Loucy (cell line): ENCODE measurements at regions not wholly inside any gene's neighbourhood (a gene's known extent, or its start where the extent isn't known, plus 50 kb on each side); places are given as distances from the start of the nearest gene placed in this dataset.

Source experiments
- EZH2phosphoT487 ChIP-seq: fragments of 200-600 bp; IDR thresholded peaks from 2 replicates; pipeline ENCODE4 v1.6.1; 2018; ENCODE audit warnings: antibody characterized with exemption, mild to moderate bottlenecking, moderate library complexity, borderline replicate concordance
- TF ChIP-seq, protein P1 (sequence below): fragments of 200-600 bp; sonication (generic); conservative IDR thresholded peaks from 2 replicates; pipeline ENCODE4 v1.5.1; 2014; ENCODE audit warnings: mild to moderate bottlenecking, antibody characterized with exemption, low read length

DNA sequence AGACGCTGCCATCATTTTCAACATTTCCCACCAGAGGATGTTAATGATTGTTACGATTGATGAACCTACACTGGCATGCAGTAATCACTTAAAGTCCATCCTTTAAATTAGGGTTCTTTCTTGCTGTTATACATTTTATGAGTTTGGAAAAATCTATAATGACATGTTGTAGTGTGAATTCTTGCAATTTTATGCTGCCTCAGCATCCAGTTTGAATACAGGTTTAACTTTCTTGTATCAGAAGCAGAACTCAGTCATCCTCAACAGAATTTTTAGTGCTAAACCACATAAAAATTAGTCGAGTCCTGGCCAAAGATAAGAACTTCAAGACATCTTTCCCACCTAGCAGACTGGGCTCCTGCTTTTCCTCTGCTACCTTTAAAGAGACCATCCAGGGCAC lies 303.3 kb downstream of the NUP35 start:
- TF ChIP-seq, protein P1, sequence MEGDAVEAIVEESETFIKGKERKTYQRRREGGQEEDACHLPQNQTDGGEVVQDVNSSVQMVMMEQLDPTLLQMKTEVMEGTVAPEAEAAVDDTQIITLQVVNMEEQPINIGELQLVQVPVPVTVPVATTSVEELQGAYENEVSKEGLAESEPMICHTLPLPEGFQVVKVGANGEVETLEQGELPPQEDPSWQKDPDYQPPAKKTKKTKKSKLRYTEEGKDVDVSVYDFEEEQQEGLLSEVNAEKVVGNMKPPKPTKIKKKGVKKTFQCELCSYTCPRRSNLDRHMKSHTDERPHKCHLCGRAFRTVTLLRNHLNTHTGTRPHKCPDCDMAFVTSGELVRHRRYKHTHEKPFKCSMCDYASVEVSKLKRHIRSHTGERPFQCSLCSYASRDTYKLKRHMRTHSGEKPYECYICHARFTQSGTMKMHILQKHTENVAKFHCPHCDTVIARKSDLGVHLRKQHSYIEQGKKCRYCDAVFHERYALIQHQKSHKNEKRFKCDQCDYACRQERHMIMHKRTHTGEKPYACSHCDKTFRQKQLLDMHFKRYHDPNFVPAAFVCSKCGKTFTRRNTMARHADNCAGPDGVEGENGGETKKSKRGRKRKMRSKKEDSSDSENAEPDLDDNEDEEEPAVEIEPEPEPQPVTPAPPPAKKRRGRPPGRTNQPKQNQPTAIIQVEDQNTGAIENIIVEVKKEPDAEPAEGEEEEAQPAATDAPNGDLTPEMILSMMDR: no peak
- no peak for TF ChIP-seq EZH2phosphoT487
